ENCODE measurements at regions not wholly inside any gene's neighbourhood (a gene's known extent, or its start where the extent isn't known, plus 50 kb on each side); places are given as distances from the start of the nearest gene placed in this dataset.

GRCh38 chr7:152910545-152911225 is 151.1 kb downstream of the ACTR3B start:
- no peak for TF ChIP-seq ZNF274 (IDR thresholded peaks at IDR 0.05; ENCODE audit: low read depth, low read length)
- no peak for TF ChIP-seq YY1 (IDR thresholded peaks at IDR 0.05; ENCODE audit: insufficient read depth, insufficient read length)
- no peak for TF ChIP-seq SUZ12 (IDR thresholded peaks at IDR 0.05; ENCODE audit: extremely low read depth, insufficient read depth, insufficient read length)

Measured in NT2/D1 (cell line).